Lower leg skin (tissue), 4 donors: ENCODE measurements at regions not wholly inside any gene's neighbourhood (a gene's known extent, or its start where the extent isn't known, plus 50 kb on each side); places are given as distances from the start of the nearest gene placed in this dataset.
"Not testable (repeated sequence)": the region's sequence is repeated elsewhere in the genome, so short reads cannot be mapped to it uniquely, and the experiment has no call there.

ENCODE experiments used
- DNase-seq, 2 donors: peaks; one replicate each; pipeline ENCODE4 v3.0.0-alpha.2; 2019; ENCODE audit warnings: low spot score in 2 of 2
- H3K4me3 ChIP-seq: fragments of 200-600 bp; sonication (generic); 2 replicates; pipeline ENCODE4 v1.5.1; 2017; ENCODE audit warnings: mild to moderate bottlenecking, low read depth; ENCODE audit not compliant: poor library complexity, severe bottlenecking
- POLR2A ChIP-seq, 2 donors: fragments of 450-650 bp; IDR thresholded peaks; one replicate each; pipeline ENCODE4 v1.6.1; 2016 to 2017; ENCODE audit warnings: antibody characterized with exemption in 2 of 2, mild to moderate bottlenecking in 1 of 2, moderate library complexity in 1 of 2
- WGBS, 2 donors: methylation state at CpG; one replicate each; pipeline ENCODE4 v1.1.5; 2018; 5-methylcytosine and 5-hydroxymethylcytosine counted together
- intact Hi-C: fragments of 100-400 bp; cut with DNase I; formaldehyde crosslinking; loops from one replicate; pipeline ENCODE4 v1.15.0; 2023; ENCODE audit warnings: low total_unique reads
- TF ChIP-seq, protein P1 (sequence below), 3 donors: fragments of 450-650 bp; IDR thresholded peaks; one replicate each; pipeline ENCODE4 v1.5.1; 2016; ENCODE audit warnings: antibody characterized with exemption in 3 of 3, mild to moderate bottlenecking in 3 of 3, moderate library complexity in 2 of 3

DNA sequence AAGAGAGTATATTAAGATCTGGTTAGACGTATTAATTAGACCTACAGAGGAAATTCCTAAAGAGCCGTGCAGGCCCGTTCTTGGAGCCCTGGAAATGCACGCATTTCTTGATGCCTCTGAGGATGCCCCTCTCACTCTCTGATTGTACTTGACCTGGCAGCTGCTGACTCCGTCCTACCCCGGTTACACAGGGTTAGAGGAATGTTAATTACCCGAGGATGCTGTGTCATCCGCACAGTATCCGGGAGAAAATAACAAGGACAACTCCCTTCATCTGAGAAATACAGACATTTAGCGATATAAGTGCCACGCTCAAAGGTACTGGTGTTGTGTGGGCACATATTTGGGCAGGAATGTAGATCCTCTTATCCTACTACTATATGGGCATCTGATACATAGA lies 404.6 kb upstream of the FAT1 start:
- TF ChIP-seq, protein P1, sequence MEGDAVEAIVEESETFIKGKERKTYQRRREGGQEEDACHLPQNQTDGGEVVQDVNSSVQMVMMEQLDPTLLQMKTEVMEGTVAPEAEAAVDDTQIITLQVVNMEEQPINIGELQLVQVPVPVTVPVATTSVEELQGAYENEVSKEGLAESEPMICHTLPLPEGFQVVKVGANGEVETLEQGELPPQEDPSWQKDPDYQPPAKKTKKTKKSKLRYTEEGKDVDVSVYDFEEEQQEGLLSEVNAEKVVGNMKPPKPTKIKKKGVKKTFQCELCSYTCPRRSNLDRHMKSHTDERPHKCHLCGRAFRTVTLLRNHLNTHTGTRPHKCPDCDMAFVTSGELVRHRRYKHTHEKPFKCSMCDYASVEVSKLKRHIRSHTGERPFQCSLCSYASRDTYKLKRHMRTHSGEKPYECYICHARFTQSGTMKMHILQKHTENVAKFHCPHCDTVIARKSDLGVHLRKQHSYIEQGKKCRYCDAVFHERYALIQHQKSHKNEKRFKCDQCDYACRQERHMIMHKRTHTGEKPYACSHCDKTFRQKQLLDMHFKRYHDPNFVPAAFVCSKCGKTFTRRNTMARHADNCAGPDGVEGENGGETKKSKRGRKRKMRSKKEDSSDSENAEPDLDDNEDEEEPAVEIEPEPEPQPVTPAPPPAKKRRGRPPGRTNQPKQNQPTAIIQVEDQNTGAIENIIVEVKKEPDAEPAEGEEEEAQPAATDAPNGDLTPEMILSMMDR (IDR thresholded peaks at IDR 0.05) = no peak
- no peak for TF ChIP-seq POLR2A (IDR thresholded peaks at IDR 0.05)
- WGBS, 2 donors = 58 to 67% methylated on average over 11 of the region's 11 CpGs
- intact Hi-C loops = no loop called here
- no peak for DNase-seq
- no peak overlapping the region for H3K4me3 ChIP-seq

DNA sequence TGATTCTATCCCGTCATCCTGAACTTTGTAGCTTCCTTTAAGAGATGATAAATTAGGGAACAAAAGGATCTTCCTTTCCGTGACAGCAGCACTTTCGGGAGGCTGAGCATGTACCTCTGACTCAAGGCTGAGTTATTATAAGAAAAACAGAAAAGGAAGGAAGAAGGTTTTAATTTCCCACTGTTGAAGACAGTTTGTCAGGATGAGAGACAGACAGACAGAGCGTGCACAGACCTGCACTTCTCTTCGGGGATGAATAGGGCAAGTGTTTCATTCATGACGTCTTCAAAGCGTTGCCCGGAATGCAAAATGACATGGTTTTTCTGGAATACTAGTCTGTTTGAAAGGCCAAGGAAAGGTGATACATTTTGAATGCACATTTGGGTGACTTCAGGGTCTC lies 405.3 kb upstream of the FAT1 start:
- TF ChIP-seq POLR2A (IDR thresholded peaks at IDR 0.05) = no peak
- TF ChIP-seq, protein P1 (IDR thresholded peaks at IDR 0.05) = no peak
- 34 to 38% methylated on average over 8 of the region's 8 CpGs for WGBS, 2 donors
- intact Hi-C loops = no loop called here
- no peak overlapping the region for H3K4me3 ChIP-seq
- no peak for DNase-seq

DNA sequence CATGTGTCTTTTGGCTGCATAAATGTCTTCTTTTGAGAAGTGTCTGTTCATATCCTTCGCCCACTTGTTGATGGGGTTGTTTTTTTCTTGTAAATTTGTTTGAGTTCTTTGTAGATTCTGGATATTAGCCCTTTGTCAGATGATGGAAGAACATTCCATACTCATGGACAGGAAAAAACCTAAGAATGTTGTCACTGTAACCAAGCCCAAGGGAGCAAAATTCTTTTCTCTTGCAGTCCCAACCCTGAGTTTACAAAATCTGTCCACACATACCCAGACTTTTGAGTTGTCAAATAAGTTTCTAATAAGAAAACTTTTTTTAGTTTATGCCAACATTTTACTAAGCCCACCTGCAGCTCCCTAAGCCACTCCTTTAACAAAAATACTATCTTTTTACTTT lies 408.2 kb upstream of the FAT1 start:
- DNase-seq, intact Hi-C loops, H3K4me3 ChIP-seq: not testable (repeated sequence)
- 94 to 96% methylated on average over 1 of the region's 1 CpG for WGBS, 2 donors

DNA sequence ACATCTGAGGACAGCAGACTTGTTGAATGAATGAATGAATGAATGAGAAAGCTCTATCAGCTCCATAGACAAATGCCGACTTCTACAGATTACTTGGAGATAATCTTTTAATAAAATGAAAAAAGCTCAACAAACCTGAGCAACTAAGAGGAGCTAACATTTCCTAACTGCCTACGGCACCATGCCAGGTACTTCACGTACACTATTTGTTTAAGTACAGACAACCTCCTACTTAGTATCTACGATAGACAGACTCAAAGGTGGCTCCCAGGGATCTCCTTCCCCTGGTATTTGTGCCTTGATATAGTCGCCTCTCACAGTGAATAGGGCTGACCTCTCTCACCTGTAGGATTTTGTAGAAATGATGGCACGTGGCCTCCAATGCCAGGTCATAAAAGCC lies 412.2 kb upstream of the FAT1 start:
- WGBS, 2 donors = 85 to 90% methylated on average over 6 of the region's 6 CpGs
- no peak overlapping the region for H3K4me3 ChIP-seq
- TF ChIP-seq, protein P1 (IDR thresholded peaks at IDR 0.05) = no peak
- no peak for TF ChIP-seq POLR2A (IDR thresholded peaks at IDR 0.05)
- no peak for DNase-seq
- intact Hi-C loops = loop anchor here (5.0 kb wide), 1 partner anchor 971 kb away; the partner anchor contains the start of gene TRIML2

DNA sequence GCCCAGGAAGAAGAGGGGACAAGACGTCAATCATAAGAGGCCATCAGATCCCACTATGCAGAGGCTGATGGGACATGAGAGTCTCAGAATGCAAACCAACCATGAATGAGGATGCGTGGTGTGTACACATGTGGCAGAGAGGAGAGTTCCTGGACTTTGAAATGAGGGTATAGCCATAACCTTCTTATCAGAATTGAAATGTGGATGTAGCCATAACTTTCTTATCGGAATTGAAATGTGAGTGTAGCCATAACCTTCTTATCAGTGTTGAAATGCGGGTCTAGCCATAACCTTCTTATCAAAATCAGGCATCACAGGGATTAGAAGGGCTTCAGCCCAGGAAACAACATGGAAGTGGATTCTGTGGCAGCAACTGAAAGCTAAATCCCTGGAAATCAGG lies 415.5 kb upstream of the FAT1 start:
- TF ChIP-seq POLR2A (IDR thresholded peaks at IDR 0.05) = no peak
- TF ChIP-seq, protein P1 (IDR thresholded peaks at IDR 0.05) = no peak
- DNase-seq = no peak
- WGBS, 2 donors = 93 to 98% methylated on average over 4 of the region's 4 CpGs
- intact Hi-C loops = loop anchor here (5.0 kb wide), 1 partner anchor 968 kb away; the partner anchor contains the start of gene TRIML2
- H3K4me3 ChIP-seq = no peak overlapping the region

DNA sequence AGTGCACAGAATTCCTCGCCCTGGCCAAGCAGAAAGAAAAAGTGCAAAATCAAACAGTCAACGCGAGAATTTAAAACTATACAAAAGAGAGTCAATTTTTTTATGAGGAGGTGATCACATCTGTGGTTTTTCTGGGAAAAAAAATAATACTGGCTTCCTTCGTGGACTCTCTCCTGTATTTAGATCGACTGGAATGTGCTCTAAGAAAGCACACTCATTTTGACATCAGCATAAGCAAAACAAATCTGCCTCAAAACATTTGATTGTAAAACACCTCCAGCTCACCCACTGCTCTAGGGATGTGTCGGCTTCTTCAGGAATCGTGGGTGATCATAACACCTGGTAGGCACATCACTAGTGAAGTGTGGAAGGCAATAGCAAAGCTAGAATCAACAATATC lies 417.4 kb upstream of the FAT1 start:
- no peak overlapping the region for H3K4me3 ChIP-seq
- TF ChIP-seq, protein P1 (IDR thresholded peaks at IDR 0.05) = no peak
- no peak for TF ChIP-seq POLR2A (IDR thresholded peaks at IDR 0.05)
- WGBS, 2 donors = 76 to 85% methylated on average over 7 of the region's 7 CpGs
- intact Hi-C loops = no loop called here
- no peak for DNase-seq
